HEK293 (cell line): ENCODE measurements at regions not wholly inside any gene's neighbourhood (a gene's known extent, or its start where the extent isn't known, plus 50 kb on each side); places are given as distances from the start of the nearest gene placed in this dataset.

ENCODE experiments used
- OSR2 ChIP-seq: fragments of 450-650 bp; formaldehyde crosslinking; IDR thresholded peaks from 2 replicates; pipeline ENCODE4 v1.5.1; 2016; ENCODE audit warnings: missing biosample characterization, missing genetic modification characterization
- REST ChIP-seq: fragments of 450-650 bp; formaldehyde crosslinking; IDR thresholded peaks from 2 replicates; pipeline ENCODE4 v1.5.1; 2016; ENCODE audit warnings: missing biosample characterization, missing genetic modification characterization
- SP2 ChIP-seq: fragments of 450-650 bp; formaldehyde crosslinking; IDR thresholded peaks from 2 replicates; pipeline ENCODE4 v1.5.1; 2016; ENCODE audit warnings: missing biosample characterization, missing genetic modification characterization
- ZBTB17 ChIP-seq: fragments of 450-650 bp; formaldehyde crosslinking; IDR thresholded peaks from 2 replicates; pipeline ENCODE4 v1.5.1; 2016; ENCODE audit warnings: missing biosample characterization, missing genetic modification characterization
- ZBTB8A ChIP-seq: fragments of 450-650 bp; formaldehyde crosslinking; IDR thresholded peaks from 2 replicates; pipeline ENCODE4 v1.5.1; 2016; ENCODE audit warnings: missing biosample characterization, missing genetic modification characterization
- ZEB2 ChIP-seq: fragments of 450-650 bp; formaldehyde crosslinking; IDR thresholded peaks from 2 replicates; pipeline ENCODE4 v1.5.1; 2016; ENCODE audit warnings: missing biosample characterization, missing genetic modification characterization
- ZNF138 ChIP-seq: fragments of 450-650 bp; formaldehyde crosslinking; IDR thresholded peaks from 2 replicates; pipeline ENCODE4 v1.5.1; 2016; ENCODE audit warnings: missing biosample characterization, missing genetic modification characterization, borderline replicate concordance
- ZNF140 ChIP-seq: fragments of 450-650 bp; formaldehyde crosslinking; IDR thresholded peaks from 2 replicates; pipeline ENCODE4 v1.5.1; 2016; ENCODE audit warnings: missing biosample characterization, missing genetic modification characterization
- ZNF311 ChIP-seq: fragments of 450-650 bp; formaldehyde crosslinking; IDR thresholded peaks from 2 replicates; pipeline ENCODE4 v1.5.1; 2017; ENCODE audit warnings: missing biosample characterization, missing genetic modification characterization, borderline replicate concordance
- ZNF747 ChIP-seq: fragments of 450-650 bp; formaldehyde crosslinking; IDR thresholded peaks from 2 replicates; pipeline ENCODE4 v1.5.1; 2016; ENCODE audit warnings: missing biosample characterization, missing genetic modification characterization
- ZNF837 ChIP-seq: fragments of 450-650 bp; formaldehyde crosslinking; IDR thresholded peaks from 2 replicates; pipeline ENCODE4 v1.5.1; 2016; ENCODE audit warnings: missing biosample characterization, missing genetic modification characterization
- TF ChIP-seq, protein P1 (sequence below): fragments of 450-650 bp; formaldehyde crosslinking; IDR thresholded peaks from 2 replicates; pipeline ENCODE4 v1.5.1; 2016; ENCODE audit warnings: missing biosample characterization, missing genetic modification characterization
- TF ChIP-seq, protein P2 (sequence below): fragments of 450-650 bp; formaldehyde crosslinking; IDR thresholded peaks from 2 replicates; pipeline ENCODE4 v1.5.1; 2016; ENCODE audit warnings: missing biosample characterization, missing genetic modification characterization

GRCh38 chr10:10765017-10765416 lies 252.7 kb upstream of the CELF2 start:
- TF ChIP-seq SP2 (tag by site-specific recombination) (no peak), ZNF837 (tag by site-specific recombination) (no peak), REST (tag by site-specific recombination) (no peak), ZEB2 (no peak), ZBTB8A (no peak), ZNF140 (no peak), ZNF311 (no peak), ZNF138 (tag by site-specific recombination) (no peak), ZBTB17 (tag by site-specific recombination) (no peak), ZNF747 (tag by site-specific recombination) (no peak), OSR2 (tag by site-specific recombination) (no peak)
- TF ChIP-seq, protein P1, sequence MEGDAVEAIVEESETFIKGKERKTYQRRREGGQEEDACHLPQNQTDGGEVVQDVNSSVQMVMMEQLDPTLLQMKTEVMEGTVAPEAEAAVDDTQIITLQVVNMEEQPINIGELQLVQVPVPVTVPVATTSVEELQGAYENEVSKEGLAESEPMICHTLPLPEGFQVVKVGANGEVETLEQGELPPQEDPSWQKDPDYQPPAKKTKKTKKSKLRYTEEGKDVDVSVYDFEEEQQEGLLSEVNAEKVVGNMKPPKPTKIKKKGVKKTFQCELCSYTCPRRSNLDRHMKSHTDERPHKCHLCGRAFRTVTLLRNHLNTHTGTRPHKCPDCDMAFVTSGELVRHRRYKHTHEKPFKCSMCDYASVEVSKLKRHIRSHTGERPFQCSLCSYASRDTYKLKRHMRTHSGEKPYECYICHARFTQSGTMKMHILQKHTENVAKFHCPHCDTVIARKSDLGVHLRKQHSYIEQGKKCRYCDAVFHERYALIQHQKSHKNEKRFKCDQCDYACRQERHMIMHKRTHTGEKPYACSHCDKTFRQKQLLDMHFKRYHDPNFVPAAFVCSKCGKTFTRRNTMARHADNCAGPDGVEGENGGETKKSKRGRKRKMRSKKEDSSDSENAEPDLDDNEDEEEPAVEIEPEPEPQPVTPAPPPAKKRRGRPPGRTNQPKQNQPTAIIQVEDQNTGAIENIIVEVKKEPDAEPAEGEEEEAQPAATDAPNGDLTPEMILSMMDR (tag by site-specific recombination), result no peak
- TF ChIP-seq, protein P2, sequence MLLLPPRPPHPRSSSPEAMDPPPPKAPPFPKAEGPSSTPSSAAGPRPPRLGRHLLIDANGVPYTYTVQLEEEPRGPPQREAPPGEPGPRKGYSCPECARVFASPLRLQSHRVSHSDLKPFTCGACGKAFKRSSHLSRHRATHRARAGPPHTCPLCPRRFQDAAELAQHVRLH (tag by site-specific recombination), result no peak
